Stomach smooth muscle (tissue), 2 donors: ENCODE measurements at regions not wholly inside any gene's neighbourhood (a gene's known extent, or its start where the extent isn't known, plus 50 kb on each side); places are given as distances from the start of the nearest gene placed in this dataset.
"Not testable (repeated sequence)": the region's sequence is repeated elsewhere in the genome, so short reads cannot be mapped to it uniquely, and the experiment has no call there.

Experiments
- H3K27ac ChIP-seq: one replicate; pipeline ENCODE4 v1.7.0; 2013; ENCODE audit warnings: mild to moderate bottlenecking, low read length, inconsistent platforms
- H3K27me3 ChIP-seq, 2 donors: one replicate each; pipeline ENCODE4 v1.7.0; 2013; ENCODE audit warnings: low read length in 2 of 2; ENCODE audit not compliant: insufficient read depth in 2 of 2, control insufficient read depth in 1 of 2
- H3K36me3 ChIP-seq, 2 donors: one replicate each; pipeline ENCODE4 v1.7.0; 2013; ENCODE audit warnings: low read length in 2 of 2; ENCODE audit not compliant: control insufficient read depth in 2 of 2, insufficient read depth in 2 of 2
- H3K4me1 ChIP-seq: one replicate; pipeline ENCODE4 v1.7.0; 2013; ENCODE audit warnings: low read length; ENCODE audit not compliant: control insufficient read depth, insufficient read depth
- H3K4me3 ChIP-seq, 2 donors: one replicate each; pipeline ENCODE4 v1.7.0; 2013; ENCODE audit warnings: low read length in 2 of 2
- H3K9ac ChIP-seq, 2 donors: one replicate each; pipeline ENCODE4 v1.7.0; 2013; ENCODE audit warnings: low read length in 2 of 2, mild to moderate bottlenecking in 1 of 2
- H3K9me3 ChIP-seq, 2 donors: one replicate each; pipeline ENCODE4 v1.7.0; 2013; ENCODE audit warnings: low read length in 2 of 2; ENCODE audit not compliant: control insufficient read depth in 2 of 2
- donor health status: healthy.
- donor health status: Pancreatic carcinoma.

GRCh38 chr16:72602499-72602898 lies 430.5 kb upstream of the PMFBP1 start:
- no peaks in the 10 kb centered on the region for H3K9me3 ChIP-seq
- H3K36me3 ChIP-seq = no peaks in the 10 kb centered on the region
- no peaks in the 10 kb centered on the region for H3K27me3 ChIP-seq
- H3K27ac ChIP-seq = no peak overlapping the region
- H3K4me3 ChIP-seq = no peak overlapping the region
- H3K4me1 ChIP-seq = no peaks in the 10 kb centered on the region
- no peak overlapping the region for H3K9ac ChIP-seq

GRCh38 chr16:72598696-72599095 lies 426.7 kb upstream of the PMFBP1 start:
- Histone ChIP-seq H3K27ac (no peak overlapping the region), H3K27me3 (no peaks in the 10 kb centered on the region), H3K9me3 (no peaks in the 10 kb centered on the region), H3K9ac (no peak overlapping the region), H3K4me3 (no peak overlapping the region), H3K4me1 (no peaks in the 10 kb centered on the region), H3K36me3 (no peaks in the 10 kb centered on the region)

GRCh38 chr16:72597938-72598337 lies 426.0 kb upstream of the PMFBP1 start:
- Histone ChIP-seq H3K36me3 (no peaks in the 10 kb centered on the region), H3K4me3 (no peak overlapping the region), H3K4me1 (no peaks in the 10 kb centered on the region), H3K9ac (no peak overlapping the region), H3K27me3 (no peaks in the 10 kb centered on the region), H3K27ac (no peak overlapping the region), H3K9me3 (no peaks in the 10 kb centered on the region)

GRCh38 chr16:72596373-72596772 lies 424.4 kb upstream of the PMFBP1 start:
- Histone ChIP-seq H3K9ac (no peak overlapping the region), H3K36me3 (no peaks in the 10 kb centered on the region), H3K9me3 (no peaks in the 10 kb centered on the region), H3K27ac (no peak overlapping the region), H3K4me1 (no peaks in the 10 kb centered on the region), H3K27me3 (no peaks in the 10 kb centered on the region), H3K4me3 (no peak overlapping the region)

GRCh38 chr16:72590151-72590937 lies 418.4 kb upstream of the PMFBP1 start:
- H3K9ac ChIP-seq = no peak overlapping the region
- no peaks in the 10 kb centered on the region for H3K27me3 ChIP-seq
- H3K4me1 ChIP-seq = no peaks in the 10 kb centered on the region

GRCh38 chr16:72588551-72588950 lies 416.6 kb upstream of the PMFBP1 start:
- H3K4me3 ChIP-seq = no peak overlapping the region
- H3K9ac ChIP-seq = no peak overlapping the region
- no peak overlapping the region for H3K27ac ChIP-seq
- no peaks in the 10 kb centered on the region for H3K36me3 ChIP-seq
- no peaks in the 10 kb centered on the region for H3K4me1 ChIP-seq
- H3K9me3 ChIP-seq = no peaks in the 10 kb centered on the region
- H3K27me3 ChIP-seq = no peaks in the 10 kb centered on the region

More at GRCh38 chr16:72590151-72590937, 418.4 kb upstream of the PMFBP1 start:
- no peaks in the 10 kb centered on the region for H3K9me3 ChIP-seq
- H3K36me3 ChIP-seq = no peaks in the 10 kb centered on the region
- no peak overlapping the region for H3K27ac ChIP-seq
- no peak overlapping the region for H3K4me3 ChIP-seq

DNA sequence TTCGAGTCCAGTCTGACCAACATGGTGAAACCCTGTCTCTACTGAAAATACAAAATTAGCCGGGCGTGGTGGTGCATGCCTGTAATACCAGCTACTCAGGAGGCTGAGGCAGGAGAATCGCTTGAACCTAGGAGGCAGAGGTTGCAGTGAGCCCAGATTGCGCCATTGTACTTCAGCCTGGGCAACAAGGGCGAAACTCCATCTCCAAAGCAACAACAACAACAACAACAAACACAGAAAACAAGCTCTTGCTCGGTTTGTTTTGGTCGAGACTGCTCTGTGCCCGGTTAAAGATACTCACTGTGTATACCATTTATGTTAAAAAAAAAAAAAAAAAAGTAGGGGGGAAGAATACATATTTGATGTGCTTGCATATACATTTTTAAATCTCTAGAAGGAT lies 406.1 kb upstream of the PMFBP1 start:
- not testable (repeated sequence) for H3K36me3 ChIP-seq, H3K4me3 ChIP-seq, H3K4me1 ChIP-seq, H3K9me3 ChIP-seq, H3K27ac ChIP-seq, H3K27me3 ChIP-seq, H3K9ac ChIP-seq

- no peaks in the 10 kb centered on the region for H3K36me3 ChIP-seq
- H3K27me3 ChIP-seq = no peaks in the 10 kb centered on the region
- H3K27ac ChIP-seq = no peak overlapping the region
These were observed 404.2 kb upstream of the PMFBP1 start for GRCh38 chr16:72576189-72576588.

GRCh38 chr16:72569677-72570076 lies 397.7 kb upstream of the PMFBP1 start:
- H3K36me3 ChIP-seq = no peaks in the 10 kb centered on the region
- no peak overlapping the region for H3K9ac ChIP-seq
- no peak overlapping the region for H3K27ac ChIP-seq

More at GRCh38 chr16:72576189-72576588, 404.2 kb upstream of the PMFBP1 start:
- H3K9me3 ChIP-seq = no peaks in the 10 kb centered on the region
- H3K4me1 ChIP-seq = no peaks in the 10 kb centered on the region
- H3K4me3 ChIP-seq = no peak overlapping the region
- H3K9ac ChIP-seq = no peak overlapping the region

DNA sequence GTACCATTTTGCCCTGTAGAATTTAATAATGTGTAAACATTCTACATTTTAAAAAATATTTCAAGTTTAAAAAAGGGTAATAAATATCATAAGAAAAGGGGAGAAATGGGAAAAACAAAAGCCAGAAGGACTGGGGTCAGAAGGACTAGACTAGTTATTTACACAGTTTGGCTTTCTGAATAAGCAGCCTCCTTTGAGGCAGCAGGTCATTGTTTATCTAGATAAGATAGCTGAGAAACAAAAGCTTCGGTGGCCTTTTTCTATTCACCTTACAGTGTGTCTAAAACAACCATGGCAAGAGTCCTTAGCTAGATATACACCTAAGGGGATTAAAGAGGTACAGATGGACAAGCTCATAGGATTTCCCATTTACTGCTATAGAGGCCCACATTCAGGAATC lies 396.5 kb upstream of the PMFBP1 start:
- H3K27me3 ChIP-seq = no peaks in the 10 kb centered on the region
- no peak overlapping the region for H3K9ac ChIP-seq
- H3K9me3 ChIP-seq = no peaks in the 10 kb centered on the region
- no peak overlapping the region for H3K4me3 ChIP-seq
- H3K27ac ChIP-seq = no peak overlapping the region
- no peaks in the 10 kb centered on the region for H3K36me3 ChIP-seq
- no peaks in the 10 kb centered on the region for H3K4me1 ChIP-seq

More at GRCh38 chr16:72569677-72570076, 397.7 kb upstream of the PMFBP1 start:
- no peaks in the 10 kb centered on the region for H3K9me3 ChIP-seq
- no peak overlapping the region for H3K4me3 ChIP-seq
- no peaks in the 10 kb centered on the region for H3K4me1 ChIP-seq
- H3K27me3 ChIP-seq = no peaks in the 10 kb centered on the region

- H3K9me3 ChIP-seq = no peaks in the 10 kb centered on the region
- H3K4me1 ChIP-seq = no peaks in the 10 kb centered on the region
- H3K27ac ChIP-seq = no peak overlapping the region
These were observed 394.2 kb upstream of the PMFBP1 start for GRCh38 chr16:72566174-72566573.

More at GRCh38 chr16:72566174-72566573, 394.2 kb upstream of the PMFBP1 start:
- Histone ChIP-seq H3K9ac (no peak overlapping the region), H3K27me3 (no peaks in the 10 kb centered on the region), H3K4me3 (no peak overlapping the region), H3K36me3 (no peaks in the 10 kb centered on the region)
